SK-N-SH treated with all-trans-retinoic acid at 6 μM for 48 hours (cell line): ENCODE measurements at regions not wholly inside any gene's neighbourhood (a gene's known extent, or its start where the extent isn't known, plus 50 kb on each side); places are given as distances from the start of the nearest gene placed in this dataset.

Source experiments
- ATAC-seq: fragments of 200-7000 bp; cut with Tn5 transposase; 3 replicates; pipeline ENCODE4 v1.9.1; 2020; ENCODE audit warnings: mild to moderate bottlenecking, moderate library complexity
- ARNTL ChIP-seq: fragments of 450-650 bp; formaldehyde crosslinking; IDR thresholded peaks from 2 replicates; pipeline ENCODE4 v1.5.0; 2020; ENCODE audit warnings: low read depth, mild to moderate bottlenecking, moderate library complexity, borderline replicate concordance
- CSDC2 ChIP-seq: fragments of 250-450 bp; sonication (Bioruptor Pico); IDR thresholded peaks from 2 replicates; pipeline ENCODE4 v1.5.0; 2020; ENCODE audit warnings: mild to moderate bottlenecking, moderate library complexity
- ESRRG ChIP-seq: fragments of 250-450 bp; sonication (Bioruptor Pico); IDR thresholded peaks from 2 replicates; pipeline ENCODE4 v1.6.1; 2021; ENCODE audit warnings: mild to moderate bottlenecking
- GLIS3 ChIP-seq: fragments of 250-450 bp; sonication (Bioruptor Pico); IDR thresholded peaks from 2 replicates; pipeline ENCODE4 v1.5.0; 2020; ENCODE audit warnings: mild to moderate bottlenecking, moderate library complexity
- ISL1 ChIP-seq: fragments of 250-450 bp; sonication (Bioruptor Pico); IDR thresholded peaks from 2 replicates; pipeline ENCODE4 v2.1.2; 2022; ENCODE audit warnings: mild to moderate bottlenecking, moderate library complexity
- OSR1 ChIP-seq: fragments of 250-450 bp; sonication (Bioruptor Pico); IDR thresholded peaks from 2 replicates; pipeline ENCODE4 v1.8.0; 2022; ENCODE audit warnings: moderate library complexity, mild to moderate bottlenecking, inconsistent platforms
- PPARA ChIP-seq: fragments of 250-450 bp; sonication (Bioruptor Pico); IDR thresholded peaks from 2 replicates; pipeline ENCODE4 v1.5.0; 2020; ENCODE audit warnings: mild to moderate bottlenecking, borderline replicate concordance
- RARB ChIP-seq: fragments of 250-450 bp; sonication (Bioruptor Pico); IDR thresholded peaks from 2 replicates; pipeline ENCODE4 v1.8.0; 2021; ENCODE audit warnings: mild to moderate bottlenecking, moderate library complexity
- SNAI2 ChIP-seq: fragments of 250-450 bp; sonication (Bioruptor Pico); IDR thresholded peaks from 2 replicates; pipeline ENCODE4 v1.5.0; 2020; ENCODE audit warnings: mild to moderate bottlenecking, moderate library complexity
- TCF4 ChIP-seq: fragments of 250-450 bp; sonication (Bioruptor Pico); IDR thresholded peaks from 2 replicates; pipeline ENCODE4 v1.8.0; 2021; ENCODE audit warnings: mild to moderate bottlenecking, moderate library complexity, borderline replicate concordance
- TOX ChIP-seq: fragments of 250-450 bp; sonication (Bioruptor Pico); IDR thresholded peaks from 2 replicates; pipeline ENCODE4 v1.8.0; 2021; ENCODE audit warnings: mild to moderate bottlenecking, moderate library complexity, borderline replicate concordance
- ZC3H10 ChIP-seq: fragments of 250-450 bp; sonication (Bioruptor Pico); IDR thresholded peaks from 2 replicates; pipeline ENCODE4 v1.5.1; 2021; ENCODE audit warnings: mild to moderate bottlenecking, moderate library complexity
- ZFP3 ChIP-seq: fragments of 250-450 bp; sonication (Bioruptor Pico); IDR thresholded peaks from 2 replicates; pipeline ENCODE4 v1.5.0; 2020; ENCODE audit warnings: mild to moderate bottlenecking, moderate library complexity
- ZFP30 ChIP-seq: fragments of 450-650 bp; formaldehyde crosslinking; IDR thresholded peaks from 2 replicates; pipeline ENCODE4 v1.5.0; 2022; ENCODE audit warnings: mild to moderate bottlenecking, moderate library complexity
- ZNF565 ChIP-seq: fragments of 450-650 bp; formaldehyde crosslinking; conservative IDR thresholded peaks from 2 replicates; pipeline ENCODE4 v1.5.0; 2020; ENCODE audit warnings: low read depth, mild to moderate bottlenecking, moderate library complexity
- ZNF70 ChIP-seq: fragments of 450-650 bp; formaldehyde crosslinking; IDR thresholded peaks from 2 replicates; pipeline ENCODE4 v1.5.0; 2020; ENCODE audit warnings: mild to moderate bottlenecking, moderate library complexity
- ZNF8 ChIP-seq: fragments of 450-650 bp; formaldehyde crosslinking; IDR thresholded peaks from 2 replicates; pipeline ENCODE4 v1.5.0; 2020; ENCODE audit warnings: mild to moderate bottlenecking, moderate library complexity
- TF ChIP-seq, protein P1 (sequence below): fragments of 250-450 bp; sonication (Bioruptor Pico); IDR thresholded peaks from 2 replicates; pipeline ENCODE4 v1.5.0; 2020; ENCODE audit warnings: mild to moderate bottlenecking, moderate library complexity
- TF ChIP-seq, protein P2 (sequence below): fragments of 250-450 bp; sonication (Bioruptor Pico); IDR thresholded peaks from 2 replicates; pipeline ENCODE4 v1.8.0; 2021; ENCODE audit warnings: low read depth, mild to moderate bottlenecking, moderate library complexity, borderline replicate concordance
- TF ChIP-seq, protein P3 (sequence below): fragments of 250-450 bp; sonication (Bioruptor Pico); IDR thresholded peaks from 2 replicates; pipeline ENCODE4 v1.5.1; 2021; ENCODE audit warnings: mild to moderate bottlenecking, moderate library complexity
- TF ChIP-seq, protein P4 (sequence below): fragments of 250-450 bp; sonication (Bioruptor Pico); IDR thresholded peaks from 2 replicates; pipeline ENCODE4 v1.8.0; 2020; ENCODE audit warnings: mild to moderate bottlenecking, moderate library complexity, borderline replicate concordance

DNA sequence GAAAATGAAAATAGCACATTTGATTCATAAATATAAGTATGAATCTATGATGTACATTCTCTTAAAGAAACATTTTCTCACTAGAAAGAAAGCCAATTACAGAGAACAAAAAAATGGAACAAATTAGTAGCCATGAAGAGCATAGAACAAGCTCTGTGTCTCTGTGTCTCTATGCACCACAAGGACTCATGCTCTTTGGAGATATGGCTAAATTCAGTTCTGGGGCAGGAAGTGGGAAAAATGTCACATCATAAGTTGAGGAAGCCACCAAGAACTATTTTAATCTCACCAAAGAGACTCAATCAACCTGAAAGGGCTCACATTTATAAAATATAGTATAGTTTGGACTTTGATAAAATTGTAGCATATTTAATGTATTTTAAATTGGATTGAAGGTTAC, 1259.8 kb upstream of the GJE1 start:
- TF ChIP-seq OSR1 (CRISPR knock-in tag) (no peak), RARB (CRISPR knock-in tag) (no peak), ZC3H10 (CRISPR knock-in tag) (no peak), TOX (CRISPR knock-in tag) (no peak), TCF4 (no peak), ESRRG (no peak), ZNF70 (no peak), ZNF565 (no peak), ISL1 (no peak), ZNF8 (CRISPR knock-in tag) (no peak)
- TF ChIP-seq, protein P1, sequence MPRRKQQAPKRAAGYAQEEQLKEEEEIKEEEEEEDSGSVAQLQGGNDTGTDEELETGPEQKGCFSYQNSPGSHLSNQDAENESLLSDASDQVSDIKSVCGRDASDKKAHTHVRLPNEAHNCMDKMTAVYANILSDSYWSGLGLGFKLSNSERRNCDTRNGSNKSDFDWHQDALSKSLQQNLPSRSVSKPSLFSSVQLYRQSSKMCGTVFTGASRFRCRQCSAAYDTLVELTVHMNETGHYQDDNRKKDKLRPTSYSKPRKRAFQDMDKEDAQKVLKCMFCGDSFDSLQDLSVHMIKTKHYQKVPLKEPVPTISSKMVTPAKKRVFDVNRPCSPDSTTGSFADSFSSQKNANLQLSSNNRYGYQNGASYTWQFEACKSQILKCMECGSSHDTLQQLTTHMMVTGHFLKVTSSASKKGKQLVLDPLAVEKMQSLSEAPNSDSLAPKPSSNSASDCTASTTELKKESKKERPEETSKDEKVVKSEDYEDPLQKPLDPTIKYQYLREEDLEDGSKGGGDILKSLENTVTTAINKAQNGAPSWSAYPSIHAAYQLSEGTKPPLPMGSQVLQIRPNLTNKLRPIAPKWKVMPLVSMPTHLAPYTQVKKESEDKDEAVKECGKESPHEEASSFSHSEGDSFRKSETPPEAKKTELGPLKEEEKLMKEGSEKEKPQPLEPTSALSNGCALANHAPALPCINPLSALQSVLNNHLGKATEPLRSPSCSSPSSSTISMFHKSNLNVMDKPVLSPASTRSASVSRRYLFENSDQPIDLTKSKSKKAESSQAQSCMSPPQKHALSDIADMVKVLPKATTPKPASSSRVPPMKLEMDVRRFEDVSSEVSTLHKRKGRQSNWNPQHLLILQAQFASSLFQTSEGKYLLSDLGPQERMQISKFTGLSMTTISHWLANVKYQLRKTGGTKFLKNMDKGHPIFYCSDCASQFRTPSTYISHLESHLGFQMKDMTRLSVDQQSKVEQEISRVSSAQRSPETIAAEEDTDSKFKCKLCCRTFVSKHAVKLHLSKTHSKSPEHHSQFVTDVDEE (CRISPR knock-in tag) = no peak
- TF ChIP-seq, protein P2, sequence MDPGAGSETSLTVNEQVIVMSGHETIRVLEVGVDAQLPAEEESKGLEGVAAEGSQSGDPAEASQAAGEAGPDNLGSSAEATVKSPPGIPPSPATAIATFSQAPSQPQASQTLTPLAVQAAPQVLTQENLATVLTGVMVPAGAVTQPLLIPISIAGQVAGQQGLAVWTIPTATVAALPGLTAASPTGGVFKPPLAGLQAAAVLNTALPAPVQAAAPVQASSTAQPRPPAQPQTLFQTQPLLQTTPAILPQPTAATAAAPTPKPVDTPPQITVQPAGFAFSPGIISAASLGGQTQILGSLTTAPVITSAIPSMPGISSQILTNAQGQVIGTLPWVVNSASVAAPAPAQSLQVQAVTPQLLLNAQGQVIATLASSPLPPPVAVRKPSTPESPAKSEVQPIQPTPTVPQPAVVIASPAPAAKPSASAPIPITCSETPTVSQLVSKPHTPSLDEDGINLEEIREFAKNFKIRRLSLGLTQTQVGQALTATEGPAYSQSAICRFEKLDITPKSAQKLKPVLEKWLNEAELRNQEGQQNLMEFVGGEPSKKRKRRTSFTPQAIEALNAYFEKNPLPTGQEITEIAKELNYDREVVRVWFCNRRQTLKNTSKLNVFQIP (CRISPR knock-in tag) = no peak
- TF ChIP-seq, protein P3, sequence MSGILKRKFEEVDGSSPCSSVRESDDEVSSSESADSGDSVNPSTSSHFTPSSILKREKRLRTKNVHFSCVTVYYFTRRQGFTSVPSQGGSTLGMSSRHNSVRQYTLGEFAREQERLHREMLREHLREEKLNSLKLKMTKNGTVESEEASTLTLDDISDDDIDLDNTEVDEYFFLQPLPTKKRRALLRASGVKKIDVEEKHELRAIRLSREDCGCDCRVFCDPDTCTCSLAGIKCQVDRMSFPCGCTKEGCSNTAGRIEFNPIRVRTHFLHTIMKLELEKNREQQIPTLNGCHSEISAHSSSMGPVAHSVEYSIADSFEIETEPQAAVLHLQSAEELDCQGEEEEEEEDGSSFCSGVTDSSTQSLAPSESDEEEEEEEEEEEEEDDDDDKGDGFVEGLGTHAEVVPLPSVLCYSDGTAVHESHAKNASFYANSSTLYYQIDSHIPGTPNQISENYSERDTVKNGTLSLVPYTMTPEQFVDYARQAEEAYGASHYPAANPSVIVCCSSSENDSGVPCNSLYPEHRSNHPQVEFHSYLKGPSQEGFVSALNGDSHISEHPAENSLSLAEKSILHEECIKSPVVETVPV (CRISPR knock-in tag) = no peak
- TF ChIP-seq, all 23 proteins: peak for 0
- no peak for ATAC-seq

DNA sequence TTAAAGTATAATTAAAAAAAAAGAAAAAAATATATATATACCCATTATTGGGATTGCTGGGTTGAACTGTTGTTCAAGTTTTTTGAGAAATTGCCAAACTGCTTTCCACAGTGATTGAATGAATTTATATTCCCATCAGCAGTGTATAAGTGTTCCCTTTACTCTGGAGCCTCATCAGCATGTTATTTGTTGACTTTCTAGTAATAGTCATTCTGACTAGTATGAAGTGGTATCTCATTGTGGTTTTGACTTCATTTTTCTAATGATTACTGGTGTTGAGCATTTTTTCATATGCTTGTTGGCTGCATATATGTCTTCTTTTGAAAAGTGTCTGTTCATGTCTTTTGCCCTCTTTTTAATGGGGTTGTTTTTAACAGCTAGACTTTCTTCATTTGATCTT, 1260.8 kb upstream of the GJE1 start:
- ATAC-seq = no peak
- TF ChIP-seq, protein P2 (CRISPR knock-in tag) = no peak
- no peak for TF ChIP-seq OSR1 (CRISPR knock-in tag)
- TF ChIP-seq ZFP3 (CRISPR knock-in tag) = no peak
- TF ChIP-seq SNAI2 = no peak
- TF ChIP-seq ZC3H10 (CRISPR knock-in tag) = no peak
- TF ChIP-seq, protein P3 (CRISPR knock-in tag) = no peak
- TF ChIP-seq, protein P1 (CRISPR knock-in tag) = no peak
- TF ChIP-seq ZFP30 = no peak
- TF ChIP-seq ZNF70 = no peak
- TF ChIP-seq ESRRG = no peak
- no peak for TF ChIP-seq ZNF8 (CRISPR knock-in tag)
- no peak for TF ChIP-seq ARNTL
- TF ChIP-seq GLIS3 (CRISPR knock-in tag) = no peak
- no peak for TF ChIP-seq PPARA (CRISPR knock-in tag)
- no peak for TF ChIP-seq CSDC2 (CRISPR knock-in tag)
- no peak for TF ChIP-seq ZNF565
- TF ChIP-seq ISL1 = no peak
- TF ChIP-seq, protein P4, sequence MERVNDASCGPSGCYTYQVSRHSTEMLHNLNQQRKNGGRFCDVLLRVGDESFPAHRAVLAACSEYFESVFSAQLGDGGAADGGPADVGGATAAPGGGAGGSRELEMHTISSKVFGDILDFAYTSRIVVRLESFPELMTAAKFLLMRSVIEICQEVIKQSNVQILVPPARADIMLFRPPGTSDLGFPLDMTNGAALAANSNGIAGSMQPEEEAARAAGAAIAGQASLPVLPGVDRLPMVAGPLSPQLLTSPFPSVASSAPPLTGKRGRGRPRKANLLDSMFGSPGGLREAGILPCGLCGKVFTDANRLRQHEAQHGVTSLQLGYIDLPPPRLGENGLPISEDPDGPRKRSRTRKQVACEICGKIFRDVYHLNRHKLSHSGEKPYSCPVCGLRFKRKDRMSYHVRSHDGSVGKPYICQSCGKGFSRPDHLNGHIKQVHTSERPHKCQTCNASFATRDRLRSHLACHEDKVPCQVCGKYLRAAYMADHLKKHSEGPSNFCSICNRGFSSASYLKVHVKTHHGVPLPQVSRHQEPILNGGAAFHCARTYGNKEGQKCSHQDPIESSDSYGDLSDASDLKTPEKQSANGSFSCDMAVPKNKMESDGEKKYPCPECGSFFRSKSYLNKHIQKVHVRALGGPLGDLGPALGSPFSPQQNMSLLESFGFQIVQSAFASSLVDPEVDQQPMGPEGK (CRISPR knock-in tag) = no peak
